Endothelial cell of umbilical vein (primary cell): ENCODE measurements at regions not wholly inside any gene's neighbourhood (a gene's known extent, or its start where the extent isn't known, plus 50 kb on each side); places are given as distances from the start of the nearest gene placed in this dataset.

Experiments
- BruUV-seq: library from RNA; stranded (reverse); fragments of 400-500 nt; replicated peaks from 2 replicates; lab custom pipeline; 2021; lab: Mats Ljungman, UMichigan
- CTCF ChIA-PET: fragments of 300-600, 350-600 bp; sonication (Branson Sonifier 250); formaldehyde crosslinking; loops from one replicate; lab custom pipeline; 2021; ENCODE audit warnings: antibody characterized with exemption, inconsistent platforms; lab: Charles Lee
- POLR2A ChIA-PET: fragments of 300-600, 350-600 bp; sonication (Branson Sonifier 250); formaldehyde crosslinking; loops from one replicate; lab custom pipeline; 2021; ENCODE audit warnings: antibody characterized with exemption, inconsistent platforms; lab: Charles Lee
- DNase-seq: peaks from one replicate; pipeline ENCODE4 v3.0.0-alpha.2; 2011; ENCODE audit warnings: low read depth, low spot score
- FAIRE-seq: peaks from 2 replicates; lab custom pipeline; 2011; peaks lifted over from hg19 to GRCh38; lab: Jason Lieb, UNC
- H2AFZ ChIP-seq: 2 replicates; pipeline ENCODE4 v1.6.0; 2012; ENCODE audit warnings: low read depth, low read length, control low read depth, inconsistent platforms
- H3K27ac ChIP-seq: 2 replicates; pipeline ENCODE4 v1.5.1; 2011; ENCODE audit warnings: low read depth, mild to moderate bottlenecking, control low read depth, low read length, moderate library complexity; ENCODE audit not compliant: insufficient read depth
- H3K27me3 ChIP-seq, 2 experiments: 2 replicates each; pipeline versions ENCODE4 v1.6.0 to v1.6.1; 2011; ENCODE audit warnings: low read length in 2 of 2, mixed read lengths in 1 of 2; ENCODE audit not compliant: control insufficient read depth in 2 of 2, insufficient read depth in 2 of 2
- H3K36me3 ChIP-seq, 2 experiments: 2 replicates in 1 of 2; 3 replicates in 1 of 2; pipeline ENCODE4 v1.5.1; 2011; ENCODE audit warnings: low read length in 2 of 2, mild to moderate bottlenecking in 1 of 2, moderate library complexity in 1 of 2; ENCODE audit not compliant: control insufficient read depth in 2 of 2, insufficient read depth in 2 of 2; ENCODE audit errors: extremely low read depth in 1 of 2
- H3K4me1 ChIP-seq: 3 replicates; pipeline ENCODE4 v1.5.1; 2011; ENCODE audit warnings: mild to moderate bottlenecking, low read length; ENCODE audit not compliant: control insufficient read depth, insufficient read depth; ENCODE audit errors: extremely low read depth
- H3K4me2 ChIP-seq: 2 replicates; pipeline ENCODE4 v1.6.1; 2011; ENCODE audit warnings: low read length, control low read depth, mixed read lengths; ENCODE audit not compliant: insufficient read depth
- H3K4me3 ChIP-seq, 3 experiments: fragments of 200-600 bp in 1 of 3; sonication (generic), shearing (Covaris generic) in 1 of 3; replicated peaks in 1 of 3; 2 replicates each; pipeline ENCODE4 v1.5.1; 2011 to 2016; ENCODE audit warnings: control low read depth in 3 of 3, low read length in 3 of 3, mild to moderate bottlenecking in 2 of 3, inconsistent platforms in 1 of 3, low read depth in 1 of 3, moderate library complexity in 1 of 3; ENCODE audit not compliant: insufficient read depth in 1 of 3
- H3K79me2 ChIP-seq: 2 replicates; pipeline ENCODE4 v1.6.0; 2012; ENCODE audit warnings: low read length, inconsistent platforms; ENCODE audit not compliant: control insufficient read depth, insufficient read depth
- H3K9ac ChIP-seq: replicated peaks from 2 replicates; pipeline ENCODE3; 2011; ENCODE audit warnings: low read length, control low read depth; ENCODE audit not compliant: insufficient read depth; ENCODE audit errors: extremely low read depth
- H3K9me1 ChIP-seq: replicated peaks from 3 replicates; pipeline ENCODE4 v1.6.0; 2011; ENCODE audit warnings: mild to moderate bottlenecking, low read length; ENCODE audit not compliant: control insufficient read depth, insufficient read depth; ENCODE audit errors: extremely low read depth
- H3K9me3 ChIP-seq: replicated peaks from 2 replicates; pipeline ENCODE4 v1.5.1; 2012; ENCODE audit warnings: low read length, inconsistent platforms; ENCODE audit not compliant: control insufficient read depth, insufficient read depth
- H4K20me1 ChIP-seq: replicated peaks from 2 replicates; pipeline ENCODE3; 2011; ENCODE audit warnings: mild to moderate bottlenecking, low read length; ENCODE audit not compliant: control insufficient read depth, insufficient read depth; ENCODE audit errors: extremely low read depth
- CTCF ChIP-seq, 2 donors: IDR thresholded peaks; 1 replicate in 1 of 2; 2 replicates in 1 of 2; pipeline ENCODE4 v1.5.1; 2011; ENCODE audit warnings: low read length in 2 of 2, mild to moderate bottlenecking in 2 of 2, moderate library complexity in 2 of 2, control low read depth in 1 of 2, inconsistent platforms in 1 of 2, low read depth in 1 of 2; ENCODE audit not compliant: insufficient read depth in 1 of 2; ENCODE audit errors: extremely low read depth in 1 of 2
- EZH2 ChIP-seq: IDR thresholded peaks from 2 replicates; pipeline ENCODE4 v1.6.1; 2012; ENCODE audit warnings: borderline replicate concordance, low read depth, mild to moderate bottlenecking, moderate library complexity, low read length, inconsistent platforms; ENCODE audit not compliant: severe bottlenecking
- FOS ChIP-seq: IDR thresholded peaks from 2 replicates; pipeline ENCODE4 v1.6.1; 2011; ENCODE audit warnings: mild to moderate bottlenecking, low read length, moderate library complexity, borderline replicate concordance; ENCODE audit not compliant: insufficient read depth
- GATA2 ChIP-seq: IDR thresholded peaks from 2 replicates; pipeline ENCODE4 v1.7.0; 2011; ENCODE audit warnings: low read depth, mild to moderate bottlenecking, moderate library complexity, mixed read lengths, low read length; ENCODE audit not compliant: insufficient read length, insufficient read depth
- JUN ChIP-seq: IDR thresholded peaks from 2 replicates; pipeline ENCODE4 v1.6.1; 2011; ENCODE audit warnings: borderline replicate concordance, low read depth; ENCODE audit not compliant: insufficient read length, insufficient read depth
- MAX ChIP-seq: IDR thresholded peaks from 2 replicates; pipeline ENCODE4 v1.6.1; 2011; ENCODE audit not compliant: insufficient read depth, insufficient read length
- MYC ChIP-seq: IDR thresholded peaks from one replicate; pipeline ENCODE4 v1.6.1; 2011; ENCODE audit warnings: mild to moderate bottlenecking, low read depth, low read length
- POLR2A ChIP-seq: IDR thresholded peaks from 2 replicates; pipeline ENCODE4 v1.6.1; 2012; ENCODE audit warnings: low read depth, mild to moderate bottlenecking, control low read depth, low read length
- POLR2AphosphoS5 ChIP-seq: IDR thresholded peaks from 2 replicates; pipeline ENCODE4 v1.6.1; 2012; ENCODE audit warnings: low read depth, mild to moderate bottlenecking, control low read depth, low read length, moderate library complexity; ENCODE audit not compliant: insufficient read depth
- dilution Hi-C: fragments of 300-500 bp; cut with MboI; formaldehyde crosslinking; loops from one replicate; pipeline ENCODE4 v1.15.0; 2019; ENCODE audit warnings: low sequenced_read_pairs; ENCODE audit not compliant: extremely low pct_ligation_motif_present
- intact Hi-C: fragments of 100-400 bp; cut with micrococcal nuclease; formaldehyde crosslinking; loops from one replicate; pipeline ENCODE4 v1.10.0; 2022

- no peak for FAIRE-seq
- Histone ChIP-seq H3K9ac (no peak overlapping the region), H3K4me1 (peaks cover 12% of the 10 kb centered on the region), H2AFZ (no peak overlapping the region), H3K36me3 (no peaks in the 10 kb centered on the region), H3K9me3 (no peaks in the 10 kb centered on the region), H3K27ac (no peak overlapping the region), H3K9me1 (no peaks in the 10 kb centered on the region), H3K79me2 (no peaks in the 10 kb centered on the region), H3K4me3 (no peak overlapping the region), H4K20me1 (no peaks in the 10 kb centered on the region), H3K27me3 (no peaks in the 10 kb centered on the region), H3K4me2 (no peak overlapping the region)
- TF ChIP-seq MYC (no peak), FOS (peak; percentile 18)
- intact Hi-C loops (no loop called here), dilution Hi-C loops (no loop called here)
- no peak for DNase-seq
- ChIA-PET POLR2A (no interaction called here), CTCF (no interaction called here)
- BruUV-seq: no TSS peak
These were observed 99.0 kb upstream of the TNFAIP3 start for GRCh38 chr6:137767911-137768690.

- POLR2A ChIA-PET: no interaction called here
- TF ChIP-seq EZH2: no peak
- no peak for TF ChIP-seq POLR2AphosphoS5
- no peak for TF ChIP-seq MYC
- TF ChIP-seq GATA2: no peak
- TF ChIP-seq POLR2A: no peak
- no peak for TF ChIP-seq FOS
- no peak for TF ChIP-seq CTCF (IDR thresholded peaks at IDR 0.05; ENCODE audit: extremely low read depth in 1 of 2, insufficient read depth in 1 of 2, low read depth in 1 of 2, low read length in 2 of 2)
- TF ChIP-seq JUN: no peak
- TF ChIP-seq MAX: no peak
- H3K36me3 ChIP-seq: no peaks in the 10 kb centered on the region
- no peaks in the 10 kb centered on the region for H4K20me1 ChIP-seq
- CTCF ChIA-PET: no interaction called here
- peaks cover 12% of the 10 kb centered on the region for H3K4me1 ChIP-seq
- no peaks in the 10 kb centered on the region for H3K79me2 ChIP-seq
- no peaks in the 10 kb centered on the region for H3K9me3 ChIP-seq
- no peak for DNase-seq
- H3K9me1 ChIP-seq: no peaks in the 10 kb centered on the region
- H3K4me3 ChIP-seq: no peak overlapping the region
- no peak overlapping the region for H3K9ac ChIP-seq
- BruUV-seq: no TSS peak
- no peak overlapping the region for H2AFZ ChIP-seq
- no peak for FAIRE-seq
- no peak overlapping the region for H3K4me2 ChIP-seq
- dilution Hi-C loops: no loop called here
- intact Hi-C loops: no loop called here
- no peaks in the 10 kb centered on the region for H3K27me3 ChIP-seq
- no peak overlapping the region for H3K27ac ChIP-seq
These were observed 98.1 kb upstream of the TNFAIP3 start for GRCh38 chr6:137768935-137769334.
